HUES64 (cell line): ENCODE measurements at regions not wholly inside any gene's neighbourhood (a gene's known extent, or its start where the extent isn't known, plus 50 kb on each side); places are given as distances from the start of the nearest gene placed in this dataset.

Experiments
- H3K27ac ChIP-seq: 2 replicates; pipeline ENCODE4 v1.7.0; 2013; ENCODE audit warnings: low read depth, low read length, inconsistent platforms
- H3K27me3 ChIP-seq: 2 replicates; pipeline ENCODE4 v1.6.1; 2013; ENCODE audit warnings: mild to moderate bottlenecking, low read length; ENCODE audit not compliant: insufficient read depth
- H3K36me3 ChIP-seq: 2 replicates; pipeline ENCODE4 v1.6.1; 2013; ENCODE audit warnings: mild to moderate bottlenecking, low read length; ENCODE audit not compliant: insufficient read depth
- H3K4me1 ChIP-seq: 2 replicates; pipeline ENCODE4 v1.6.1; 2013; ENCODE audit warnings: mild to moderate bottlenecking, low read length, moderate library complexity; ENCODE audit not compliant: insufficient read depth
- H3K4me3 ChIP-seq: 2 replicates; pipeline ENCODE4 v1.5.1; 2013; ENCODE audit warnings: mild to moderate bottlenecking, low read length, moderate library complexity
- H3K9ac ChIP-seq: 2 replicates; pipeline ENCODE4 v1.6.1; 2013; ENCODE audit warnings: mild to moderate bottlenecking, low read depth, low read length
- H3K9me3 ChIP-seq: 2 replicates; pipeline ENCODE4 v1.6.1; 2013; ENCODE audit warnings: low read depth, low read length; ENCODE audit not compliant: insufficient read depth
- WGBS: fragments of 150-250, 120-280 bp; methylation state at CpG from one replicate; pipeline ENCODE4 v1.1.7; 2013; ENCODE audit warnings: missing lambda C conversion rate; 5-methylcytosine and 5-hydroxymethylcytosine counted together

DNA sequence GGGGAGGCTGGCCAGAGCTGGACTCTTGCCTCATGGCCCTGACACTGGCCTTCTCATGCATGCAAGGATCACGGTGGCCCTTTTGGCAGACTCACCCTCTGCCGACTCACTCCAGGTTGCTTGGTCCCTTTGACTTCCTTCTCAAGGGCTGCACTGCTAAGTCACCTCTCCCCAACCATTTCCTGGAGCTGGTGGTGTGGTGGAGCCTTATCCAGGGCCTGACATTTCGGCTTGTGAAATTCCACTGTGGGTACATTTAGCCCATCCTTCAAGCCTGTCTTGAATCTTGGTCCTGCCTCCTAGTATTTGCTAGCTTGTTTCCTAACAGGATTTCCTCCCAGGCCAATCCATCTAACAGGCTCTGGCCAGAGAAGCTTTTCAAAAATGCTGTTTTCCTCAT is 52.6 kb upstream of the JUN start:
- H3K9me3 ChIP-seq: no peaks in the 10 kb centered on the region
- no peak overlapping the region for H3K27ac ChIP-seq
- no peak overlapping the region for H3K4me3 ChIP-seq
- H3K36me3 ChIP-seq: no peaks in the 10 kb centered on the region
- no peaks in the 10 kb centered on the region for H3K4me1 ChIP-seq
- no peak overlapping the region for H3K9ac ChIP-seq
- no peaks in the 10 kb centered on the region for H3K27me3 ChIP-seq
- 93% methylated on average over 3 of the region's 3 CpGs for WGBS

DNA sequence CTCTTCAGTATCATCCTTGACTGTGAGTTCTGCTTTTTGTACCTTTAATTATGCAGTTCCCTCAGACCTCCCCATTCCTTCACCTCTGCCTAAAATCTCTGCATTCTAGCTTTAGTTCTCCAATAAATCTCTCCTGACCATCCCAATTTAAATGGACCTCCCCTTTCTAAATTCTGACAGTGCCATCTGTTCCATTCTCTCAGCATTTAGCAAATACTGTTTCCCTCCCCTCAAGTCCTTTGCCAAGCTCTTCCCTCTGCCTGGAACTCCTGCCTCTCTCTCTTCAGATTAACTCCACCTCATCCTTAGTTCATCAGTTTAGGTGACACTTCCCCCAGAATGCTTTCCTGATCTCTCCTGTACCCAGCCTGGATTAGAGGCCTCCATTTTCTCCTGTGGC is 54.0 kb upstream of the JUN start:
- H3K4me1 ChIP-seq: no peaks in the 10 kb centered on the region
- H3K9me3 ChIP-seq: no peaks in the 10 kb centered on the region
- H3K27ac ChIP-seq: no peak overlapping the region
- H3K9ac ChIP-seq: no peak overlapping the region
- H3K27me3 ChIP-seq: no peaks in the 10 kb centered on the region
- H3K36me3 ChIP-seq: no peaks in the 10 kb centered on the region
- no peak overlapping the region for H3K4me3 ChIP-seq

DNA sequence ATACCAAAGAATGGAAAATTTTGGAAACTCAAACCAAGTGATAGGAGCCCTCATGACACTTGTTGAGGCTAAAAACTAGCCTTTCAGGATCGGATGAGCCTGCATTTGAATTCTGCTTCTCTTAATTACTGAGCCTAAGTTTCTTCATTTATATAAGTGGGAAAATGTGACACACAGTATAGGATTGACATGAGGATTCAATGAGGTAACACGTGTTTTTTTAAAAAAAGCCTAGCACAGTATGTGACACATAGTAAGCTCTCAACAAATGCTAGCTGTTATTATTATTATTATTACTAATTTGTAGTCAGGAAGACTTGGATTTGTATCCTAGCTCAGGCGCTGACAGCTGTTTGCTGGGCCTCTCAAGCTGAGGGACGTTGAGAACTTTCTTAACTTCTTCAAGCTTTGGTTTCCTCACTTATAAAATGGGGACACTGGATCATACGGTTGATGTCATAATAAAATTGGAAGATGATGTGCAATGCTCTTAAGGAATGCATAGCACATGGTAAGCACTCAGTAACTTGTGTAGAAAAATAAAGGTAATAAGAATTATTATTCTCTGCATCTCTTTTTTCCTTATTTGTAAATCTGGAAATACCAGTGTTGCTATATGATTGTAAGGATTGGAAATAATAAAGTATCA is 55.4 kb upstream of the JUN start:
- Histone ChIP-seq H3K4me1 (no peaks in the 10 kb centered on the region), H3K9me3 (no peaks in the 10 kb centered on the region), H3K27me3 (no peaks in the 10 kb centered on the region), H3K27ac (no peak overlapping the region), H3K4me3 (no peak overlapping the region), H3K9ac (no peak overlapping the region), H3K36me3 (no peaks in the 10 kb centered on the region)
- WGBS: 69% methylated on average over 4 of the region's 5 CpGs

DNA sequence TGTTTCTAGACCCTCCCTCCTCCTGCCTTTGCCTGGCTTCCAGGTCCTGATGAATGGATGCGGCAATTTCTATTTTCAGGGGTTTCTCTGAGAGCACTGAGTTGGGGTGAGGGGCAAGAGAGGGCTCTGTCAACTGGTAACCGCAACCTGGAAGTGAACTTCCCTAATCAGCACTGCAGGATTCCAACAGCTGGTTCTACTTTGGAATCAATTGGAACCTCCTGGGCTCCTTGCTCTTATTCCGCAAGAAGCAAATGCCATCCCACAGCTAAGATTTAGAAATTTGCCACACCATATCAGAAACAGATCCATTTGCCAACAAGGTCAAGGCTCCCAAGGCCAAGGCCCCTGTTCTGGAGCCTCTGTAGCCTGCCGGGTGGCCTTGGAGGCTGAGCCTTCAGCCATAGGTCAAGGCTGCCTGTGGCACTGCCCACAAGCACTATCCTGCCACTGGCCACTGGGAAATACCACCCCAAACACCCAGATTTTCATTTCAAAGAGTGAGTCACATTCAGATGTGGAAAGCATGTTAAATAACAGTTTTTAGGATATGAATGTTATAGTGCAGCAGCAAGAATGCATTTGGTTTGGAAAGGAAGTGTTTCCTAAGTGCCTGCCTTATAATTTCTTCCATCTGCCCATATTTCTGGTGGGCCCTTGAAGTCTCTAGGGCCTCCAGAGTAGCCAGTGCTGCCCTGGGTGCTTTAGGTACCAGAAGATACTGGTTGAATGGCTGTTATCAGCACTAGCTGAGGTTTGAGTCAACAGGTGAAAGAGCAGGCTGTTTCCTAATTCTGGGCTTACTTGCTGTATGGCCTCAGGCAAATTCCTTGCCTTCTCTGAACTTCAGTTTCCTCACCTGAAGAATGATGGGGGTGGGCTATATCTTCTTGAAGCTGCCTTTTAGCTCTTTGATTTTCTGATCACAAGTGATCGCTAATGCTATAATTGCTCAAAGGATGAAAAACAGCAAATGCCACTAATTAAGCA is 56.3 kb upstream of the JUN start:
- 93% methylated on average over 5 of the region's 5 CpGs for WGBS
- Histone ChIP-seq H3K4me1 (no peaks in the 10 kb centered on the region), H3K27ac (no peak overlapping the region), H3K9ac (no peak overlapping the region), H3K27me3 (no peaks in the 10 kb centered on the region), H3K9me3 (no peaks in the 10 kb centered on the region), H3K36me3 (no peaks in the 10 kb centered on the region), H3K4me3 (no peak overlapping the region)

DNA sequence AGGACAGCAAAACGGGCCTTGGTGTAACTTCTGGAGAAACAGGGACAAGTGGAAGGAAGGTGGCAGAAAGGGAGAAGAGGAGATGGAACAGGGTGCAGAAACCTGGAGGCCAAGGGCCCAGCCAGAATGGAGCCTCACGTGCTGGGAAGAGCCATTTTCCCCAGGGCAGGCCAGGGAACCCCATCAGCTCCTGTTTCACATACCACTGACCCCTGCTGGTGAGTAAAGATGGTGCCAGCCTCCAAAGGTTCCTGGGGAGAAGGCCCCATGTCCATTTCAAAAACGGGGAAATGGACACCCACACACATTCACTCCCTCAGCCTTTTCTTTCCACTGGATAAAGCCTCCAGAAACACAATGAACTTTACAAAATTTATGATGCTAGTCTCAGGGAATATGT is 57.6 kb upstream of the JUN start:
- H3K27ac ChIP-seq: no peak overlapping the region
- no peaks in the 10 kb centered on the region for H3K4me1 ChIP-seq
- no peaks in the 10 kb centered on the region for H3K9me3 ChIP-seq
- no peaks in the 10 kb centered on the region for H3K27me3 ChIP-seq
- no peak overlapping the region for H3K4me3 ChIP-seq
- 77% methylated on average over 3 of the region's 3 CpGs for WGBS
- H3K9ac ChIP-seq: no peak overlapping the region
- H3K36me3 ChIP-seq: no peaks in the 10 kb centered on the region

DNA sequence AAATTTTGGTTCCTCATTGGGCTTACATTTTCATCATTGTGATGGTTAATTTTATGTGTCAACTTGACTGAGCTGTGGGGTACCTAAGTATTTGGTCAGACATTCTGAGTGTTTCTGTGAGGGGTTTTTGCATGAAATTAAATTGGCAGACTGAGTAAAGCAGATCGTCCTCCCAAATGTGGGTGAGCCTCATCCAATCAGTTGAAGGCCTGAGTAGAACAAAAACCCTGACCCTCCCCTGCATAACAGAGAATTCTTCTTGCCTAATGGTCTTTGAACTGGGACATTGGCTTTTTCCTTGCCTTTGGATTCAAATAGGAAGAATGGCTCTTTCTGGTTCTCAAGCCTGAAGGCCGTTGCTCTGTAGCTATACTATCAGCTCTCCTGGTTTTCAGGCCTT is 59.1 kb upstream of the JUN start:
- H3K9me3 ChIP-seq: no peaks in the 10 kb centered on the region
- no peaks in the 10 kb centered on the region for H3K36me3 ChIP-seq
- no peaks in the 10 kb centered on the region for H3K27me3 ChIP-seq
- no peak overlapping the region for H3K9ac ChIP-seq
- H3K27ac ChIP-seq: no peak overlapping the region
- no peaks in the 10 kb centered on the region for H3K4me1 ChIP-seq
- 92% methylated on average over 2 of the region's 2 CpGs for WGBS
- H3K4me3 ChIP-seq: no peak overlapping the region

DNA sequence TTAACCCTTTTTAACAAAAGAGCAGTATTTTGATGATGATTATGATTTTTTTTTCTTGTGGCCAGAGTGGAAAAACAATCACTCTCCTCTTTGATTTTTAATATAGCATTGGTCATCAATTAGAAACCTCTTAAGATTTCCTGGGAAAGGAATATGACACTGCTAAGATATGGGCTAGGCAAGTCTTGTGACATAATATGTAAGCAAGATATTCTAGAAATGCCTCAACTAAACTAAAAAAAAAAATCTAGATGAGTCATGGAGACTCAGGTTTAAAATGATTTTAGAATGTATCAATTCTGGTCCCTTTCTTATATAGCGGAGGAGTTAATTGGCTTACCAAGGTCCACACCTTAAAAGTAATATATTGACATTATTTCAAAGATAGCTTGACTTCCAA is 60.3 kb upstream of the JUN start:
- Histone ChIP-seq H3K4me3 (no peak overlapping the region), H3K27ac (no peak overlapping the region), H3K9ac (no peak overlapping the region), H3K9me3 (no peaks in the 10 kb centered on the region), H3K27me3 (no peaks in the 10 kb centered on the region), H3K4me1 (peaks cover 2% of the 10 kb centered on the region; the same call in 1 of the 2 replicates), H3K36me3 (no peaks in the 10 kb centered on the region)
- WGBS: no CpG with 5 or more reads among the region's 1 CpG

DNA sequence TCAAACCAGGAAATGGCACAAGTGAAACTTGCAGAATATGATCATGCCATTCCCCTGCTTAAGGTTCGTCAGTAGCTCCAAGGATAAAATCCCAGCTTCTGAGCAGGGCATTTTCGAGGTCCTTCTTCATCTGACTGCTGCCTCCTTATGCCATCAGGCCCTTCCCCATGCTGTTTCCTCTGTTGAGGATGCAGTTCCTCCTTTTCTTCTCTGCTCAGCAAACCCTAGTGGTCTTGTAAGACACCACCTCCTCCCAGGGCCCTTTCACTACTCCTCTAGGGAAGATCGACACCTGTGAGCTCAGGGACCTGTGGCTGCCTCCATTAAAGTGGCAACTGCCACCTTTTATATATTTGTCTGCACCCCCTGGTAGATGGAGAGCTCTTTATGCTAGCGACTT is 62.1 kb upstream of the JUN start:
- H3K4me1 ChIP-seq: peaks cover 7% of the 10 kb centered on the region; the same call in 1 of the 2 replicates
- no peak overlapping the region for H3K9ac ChIP-seq
- H3K4me3 ChIP-seq: no peak overlapping the region
- WGBS: 93% methylated on average over 4 of the region's 4 CpGs
- no peaks in the 10 kb centered on the region for H3K9me3 ChIP-seq
- no peaks in the 10 kb centered on the region for H3K27me3 ChIP-seq
- no peaks in the 10 kb centered on the region for H3K36me3 ChIP-seq
- H3K27ac ChIP-seq: no peak overlapping the region

DNA sequence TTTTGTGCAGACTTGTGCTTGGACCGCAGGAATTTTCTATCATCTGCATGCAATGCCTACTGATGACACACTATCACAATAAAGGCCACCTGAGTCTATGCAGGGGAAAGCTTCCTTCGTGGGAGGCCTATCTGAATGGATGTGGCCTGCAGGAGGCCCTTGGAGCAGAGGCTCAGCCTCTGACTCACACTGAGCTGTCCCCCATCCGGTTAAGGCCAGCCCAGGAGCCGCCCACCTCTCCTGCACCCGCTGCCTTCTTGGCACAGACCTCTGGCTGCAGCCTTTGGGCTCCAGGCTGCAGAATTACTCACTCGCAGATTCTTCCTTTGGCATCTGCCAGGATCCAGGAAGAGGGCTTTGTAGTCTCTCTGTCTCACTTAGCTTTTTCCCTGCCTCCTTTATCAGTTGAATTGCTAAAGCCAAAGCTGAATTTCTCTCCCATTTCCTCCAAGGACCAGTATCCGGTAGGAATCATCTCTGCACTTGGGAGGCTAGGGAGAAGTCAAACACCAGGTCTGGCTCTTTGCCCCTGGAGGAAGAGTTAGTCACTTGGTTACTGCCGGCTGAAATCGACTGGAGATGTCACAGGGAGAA is 65.1 kb upstream of the JUN start:
- Histone ChIP-seq H3K9me3 (no peaks in the 10 kb centered on the region), H3K27ac (0 out of 2 replicates have a peak overlapping the region, but pooled peaks have one; percentile 7), H3K27me3 (no peaks in the 10 kb centered on the region), H3K4me3 (no peak overlapping the region), H3K36me3 (no peaks in the 10 kb centered on the region), H3K9ac (no peak overlapping the region), H3K4me1 (peaks cover 23% of the 10 kb centered on the region)
- 46% methylated on average over 9 of the region's 9 CpGs for WGBS

DNA sequence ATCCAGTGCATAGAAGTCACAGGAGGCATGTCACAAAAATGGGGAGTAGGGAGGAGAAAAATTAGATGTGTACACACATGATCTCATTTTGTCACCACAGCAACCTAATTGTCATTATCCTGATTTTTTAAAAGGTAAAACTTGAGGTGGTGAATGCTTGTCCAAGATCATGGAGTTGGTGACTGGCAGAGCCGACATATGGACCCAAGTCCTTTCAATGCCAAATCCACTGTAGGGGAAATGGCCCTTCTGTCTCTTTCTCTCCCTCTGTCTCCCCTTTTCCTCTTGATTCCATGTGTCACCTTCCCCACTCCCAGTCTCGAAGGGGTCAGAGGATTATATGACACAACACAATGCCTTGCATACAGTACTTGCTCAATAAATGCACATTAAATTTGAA is 65.7 kb upstream of the JUN start:
- Histone ChIP-seq H3K27ac (0 out of 2 replicates have a peak overlapping the region, but pooled peaks have one; percentile 7), H3K9ac (no peak overlapping the region), H3K9me3 (no peaks in the 10 kb centered on the region), H3K4me1 (peaks cover 26% of the 10 kb centered on the region), H3K36me3 (no peaks in the 10 kb centered on the region), H3K27me3 (no peaks in the 10 kb centered on the region), H3K4me3 (no peak overlapping the region)
- 89% methylated on average over 2 of the region's 2 CpGs for whole genome bisulfite sequencing

DNA sequence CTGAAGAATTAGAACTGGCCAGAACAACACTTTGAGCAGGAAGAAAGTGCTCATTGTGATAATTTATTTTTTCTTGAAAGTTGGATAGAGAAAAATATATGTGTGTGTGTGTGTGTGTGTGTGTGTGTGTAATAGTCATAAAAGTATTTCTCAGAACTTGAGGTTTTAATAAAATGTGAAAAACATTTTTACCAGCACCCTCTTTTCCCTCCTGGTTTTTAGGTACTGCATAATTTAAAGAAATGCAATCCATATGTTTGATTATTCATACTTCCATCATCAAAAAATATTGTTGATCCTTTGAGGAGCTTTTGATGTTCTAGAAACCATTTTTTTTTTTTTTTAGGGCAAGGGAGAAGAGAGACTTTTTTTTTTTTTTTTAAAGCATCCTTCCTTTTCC is 66.8 kb upstream of the JUN start:
- Histone ChIP-seq H3K4me3 (no peak overlapping the region), H3K4me1 (peaks cover 26% of the 10 kb centered on the region), H3K9me3 (no peaks in the 10 kb centered on the region), H3K36me3 (no peaks in the 10 kb centered on the region), H3K9ac (no peak overlapping the region), H3K27me3 (no peaks in the 10 kb centered on the region), H3K27ac (no peak overlapping the region)
